ENCODE measurements at regions not wholly inside any gene's neighbourhood (a gene's known extent, or its start where the extent isn't known, plus 50 kb on each side); places are given as distances from the start of the nearest gene placed in this dataset.

DNA sequence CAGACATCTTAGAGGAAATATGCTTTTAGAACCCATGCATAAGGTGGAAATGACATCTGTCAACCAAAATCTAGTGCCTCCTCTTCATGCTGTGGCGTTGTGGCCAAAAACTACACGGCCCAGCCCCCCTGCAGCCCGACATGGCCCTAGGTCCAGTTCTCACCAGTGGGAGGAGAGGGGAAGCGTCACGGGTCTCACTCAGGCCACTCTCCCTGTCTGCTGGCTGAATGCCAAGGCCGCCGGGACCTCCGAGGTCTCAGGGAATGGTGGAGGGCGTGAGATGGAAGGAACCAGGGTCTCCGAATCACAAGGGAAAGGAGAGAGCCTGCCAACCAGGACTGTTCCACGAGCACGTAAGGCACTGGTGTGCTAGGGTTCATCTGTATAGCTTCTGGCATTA, 361.0 kb downstream of the ANAPC1 start:
- TF ChIP-seq, protein P1, sequence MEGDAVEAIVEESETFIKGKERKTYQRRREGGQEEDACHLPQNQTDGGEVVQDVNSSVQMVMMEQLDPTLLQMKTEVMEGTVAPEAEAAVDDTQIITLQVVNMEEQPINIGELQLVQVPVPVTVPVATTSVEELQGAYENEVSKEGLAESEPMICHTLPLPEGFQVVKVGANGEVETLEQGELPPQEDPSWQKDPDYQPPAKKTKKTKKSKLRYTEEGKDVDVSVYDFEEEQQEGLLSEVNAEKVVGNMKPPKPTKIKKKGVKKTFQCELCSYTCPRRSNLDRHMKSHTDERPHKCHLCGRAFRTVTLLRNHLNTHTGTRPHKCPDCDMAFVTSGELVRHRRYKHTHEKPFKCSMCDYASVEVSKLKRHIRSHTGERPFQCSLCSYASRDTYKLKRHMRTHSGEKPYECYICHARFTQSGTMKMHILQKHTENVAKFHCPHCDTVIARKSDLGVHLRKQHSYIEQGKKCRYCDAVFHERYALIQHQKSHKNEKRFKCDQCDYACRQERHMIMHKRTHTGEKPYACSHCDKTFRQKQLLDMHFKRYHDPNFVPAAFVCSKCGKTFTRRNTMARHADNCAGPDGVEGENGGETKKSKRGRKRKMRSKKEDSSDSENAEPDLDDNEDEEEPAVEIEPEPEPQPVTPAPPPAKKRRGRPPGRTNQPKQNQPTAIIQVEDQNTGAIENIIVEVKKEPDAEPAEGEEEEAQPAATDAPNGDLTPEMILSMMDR (IDR thresholded peaks at IDR 0.05; ENCODE audit: low read depth, low read length, poor library complexity, severe bottlenecking), result no peak
- no peak for TF ChIP-seq EZH2phosphoT487 (IDR thresholded peaks at IDR 0.05; ENCODE audit: borderline replicate concordance, low read length)

Measured in DOHH2 (cell line).